H9 (cell line): ENCODE measurements at regions not wholly inside any gene's neighbourhood (a gene's known extent, or its start where the extent isn't known, plus 50 kb on each side); places are given as distances from the start of the nearest gene placed in this dataset.

Experiments used
- DNase-seq: peaks from one replicate; pipeline ENCODE4 v3.0.0-alpha.2; 2017
- H2AFZ ChIP-seq: one replicate; pipeline ENCODE4 v1.6.1; 2013; ENCODE audit warnings: mild to moderate bottlenecking, low read length, control low read depth, moderate library complexity
- H2AK5ac ChIP-seq: 2 replicates; pipeline ENCODE4 v1.6.1; 2013; ENCODE audit warnings: low read length, control low read depth, mixed read lengths; ENCODE audit not compliant: insufficient read length
- H2BK120ac ChIP-seq: one replicate; pipeline ENCODE4 v1.6.1; 2013; ENCODE audit warnings: low read depth, mild to moderate bottlenecking, low read length, control low read depth, inconsistent platforms; ENCODE audit not compliant: poor library complexity, severe bottlenecking
- H2BK12ac ChIP-seq: 2 replicates; pipeline ENCODE4 v1.6.1; 2013; ENCODE audit warnings: low read length, control low read depth, mixed read lengths, low read depth; ENCODE audit not compliant: insufficient read length
- H2BK15ac ChIP-seq: 2 replicates; pipeline ENCODE4 v1.6.1; 2013; ENCODE audit warnings: low read depth, low read length, control low read depth
- H2BK20ac ChIP-seq: one replicate; pipeline ENCODE4 v1.6.1; 2013; ENCODE audit warnings: low read depth, mild to moderate bottlenecking, low read length, control low read depth, inconsistent platforms; ENCODE audit not compliant: poor library complexity, severe bottlenecking
- H2BK5ac ChIP-seq: 2 replicates; pipeline ENCODE4 v1.6.1; 2013; ENCODE audit warnings: low read length, control low read depth, mixed read lengths; ENCODE audit not compliant: insufficient read length
- H3K14ac ChIP-seq: 2 replicates; pipeline ENCODE4 v1.6.1; 2013; ENCODE audit warnings: low read length, control low read depth; ENCODE audit not compliant: insufficient read depth
- H3K18ac ChIP-seq: 2 replicates; pipeline ENCODE4 v1.6.1; 2013; ENCODE audit warnings: low read depth, mild to moderate bottlenecking, mixed read lengths, low read length, control low read depth; ENCODE audit not compliant: insufficient read length
- H3K23ac ChIP-seq: 2 replicates; pipeline ENCODE4 v1.6.1; 2013; ENCODE audit warnings: low read length, control low read depth, mixed read lengths, low read depth; ENCODE audit not compliant: insufficient read length
- H3K23me2 ChIP-seq: 2 replicates; pipeline ENCODE4 v1.6.1; 2013; ENCODE audit warnings: low read depth, mild to moderate bottlenecking, mixed read lengths, low read length, control low read depth; ENCODE audit not compliant: insufficient read length, poor library complexity, severe bottlenecking
- H3K27ac ChIP-seq: 2 replicates; pipeline ENCODE4 v1.5.1; 2013; ENCODE audit warnings: low read length, control low read depth, mixed read lengths, low read depth; ENCODE audit not compliant: insufficient read length
- H3K27me3 ChIP-seq: 2 replicates; pipeline ENCODE4 v1.6.1; 2013; ENCODE audit warnings: low read length, control low read depth, inconsistent platforms; ENCODE audit not compliant: insufficient read depth
- H3K4ac ChIP-seq: 2 replicates; pipeline ENCODE4 v1.6.1; 2013; ENCODE audit warnings: low read depth, mild to moderate bottlenecking, control low read depth, inconsistent platforms, low read length, moderate library complexity
- H3K4me1 ChIP-seq: 2 replicates; pipeline ENCODE4 v1.6.1; 2013; ENCODE audit warnings: low read length, control low read depth, inconsistent platforms; ENCODE audit not compliant: insufficient read depth
- H3K4me2 ChIP-seq: 2 replicates; pipeline ENCODE4 v1.6.1; 2013; ENCODE audit warnings: low read length, control low read depth, mixed read lengths; ENCODE audit not compliant: insufficient read length, insufficient read depth
- H3K56ac ChIP-seq: 2 replicates; pipeline ENCODE4 v1.6.1; 2013; ENCODE audit warnings: low read depth, mild to moderate bottlenecking, mixed read lengths, low read length, control low read depth; ENCODE audit not compliant: insufficient read length
- H3K79me1 ChIP-seq: 2 replicates; pipeline ENCODE4 v1.6.1; 2013; ENCODE audit warnings: low read depth, mild to moderate bottlenecking, moderate library complexity, low read length, control low read depth, inconsistent platforms; ENCODE audit not compliant: insufficient read depth, poor library complexity, severe bottlenecking
- H3K79me2 ChIP-seq: 2 replicates; pipeline ENCODE4 v1.6.1; 2013; ENCODE audit warnings: low read length, control low read depth, inconsistent platforms; ENCODE audit not compliant: insufficient read depth
- H3K9ac ChIP-seq: 2 replicates; pipeline ENCODE4 v1.6.1; 2013; ENCODE audit warnings: low read length, control low read depth, mixed read lengths; ENCODE audit not compliant: insufficient read length; ENCODE audit errors: extremely low read depth
- H3K9me3 ChIP-seq: one replicate; pipeline ENCODE4 v1.6.1; 2013; ENCODE audit warnings: low read depth, low read length, inconsistent platforms; ENCODE audit not compliant: control insufficient read depth
- H3T11ph ChIP-seq: one replicate; pipeline ENCODE4 v1.6.1; 2013; ENCODE audit warnings: mild to moderate bottlenecking, low read length, control low read depth, inconsistent platforms
- H4K20me1 ChIP-seq: one replicate; pipeline ENCODE4 v1.6.1; 2013; ENCODE audit not compliant: control insufficient read depth, insufficient read length, insufficient read depth
- H4K5ac ChIP-seq: 2 replicates; pipeline ENCODE4 v1.6.1; 2013; ENCODE audit warnings: low read depth, mild to moderate bottlenecking, mixed read lengths, low read length, control low read depth; ENCODE audit not compliant: insufficient read length
- H4K8ac ChIP-seq: replicated peaks from 2 replicates; pipeline ENCODE4 v1.6.1; 2013; ENCODE audit warnings: low read length, control low read depth, mixed read lengths, low read depth; ENCODE audit not compliant: insufficient read length
- H4K91ac ChIP-seq: 2 replicates; pipeline ENCODE4 v1.6.1; 2013; ENCODE audit warnings: low read depth, mild to moderate bottlenecking, moderate library complexity, mixed read lengths, low read length, control low read depth; ENCODE audit not compliant: insufficient read length
- H3K27ac Mint-ChIP-seq, 3 experiments: 2 replicates in 2 of 3; 3 replicates in 1 of 3; pipeline ENCODE4 v1.8.0; 2020 to 2021; ENCODE audit warnings: mixed read lengths in 3 of 3, mild to moderate bottlenecking in 1 of 3, moderate library complexity in 1 of 3
- H3K27me3 Mint-ChIP-seq: 2 replicates; pipeline ENCODE4 v1.8.0; 2021; ENCODE audit warnings: low read depth, mild to moderate bottlenecking, moderate library complexity, mixed read lengths
- H3K36me3 Mint-ChIP-seq, 3 experiments: 2 replicates in 2 of 3; 3 replicates in 1 of 3; pipeline ENCODE4 v1.8.0; 2020 to 2021; ENCODE audit warnings: low read depth in 3 of 3, mixed read lengths in 3 of 3; ENCODE audit not compliant: insufficient read depth in 1 of 3
- H3K4me1 Mint-ChIP-seq, 2 experiments: 2 replicates each; pipeline ENCODE4 v1.8.0; 2020; ENCODE audit warnings: mixed read lengths in 2 of 2
- H3K4me3 Mint-ChIP-seq, 2 experiments: 2 replicates in 1 of 2; 3 replicates in 1 of 2; pipeline ENCODE4 v1.8.0; 2020 to 2021; ENCODE audit warnings: mild to moderate bottlenecking in 2 of 2, mixed read lengths in 2 of 2, moderate library complexity in 1 of 2
- H3K9me3 Mint-ChIP-seq, 2 experiments: 2 replicates in 1 of 2; 3 replicates in 1 of 2; pipeline ENCODE4 v1.8.0; 2020; ENCODE audit warnings: mild to moderate bottlenecking in 2 of 2, mixed read lengths in 2 of 2, moderate library complexity in 1 of 2
- CTCF ChIP-seq: fragments of 200-600 bp; sonication (generic); conservative IDR thresholded peaks from 3 replicates; pipeline ENCODE4 v1.8.0; 2021; ENCODE audit warnings: antibody characterized with exemption, mild to moderate bottlenecking
- WGBS: extraction: QIAGEN DNeasy Blood & Tissue Kit; methylation state at CpG from one replicate; pipeline ENCODE4 v1.1.7; 2013; ENCODE audit warnings: missing lambda C conversion rate, low lambda C conversion rate, mixed read lengths; ENCODE audit not compliant: insufficient read length; ENCODE audit errors: extremely low coverage; 5-methylcytosine and 5-hydroxymethylcytosine counted together

GRCh38 chr5:57779383-57780223 lies 297.0 kb upstream of the ACTBL2 start:
- H3K4me1 Mint-ChIP-seq, result 0 out of 4 replicates have a peak, but pooled peaks cover 0 to 3% of the 10 kb centered on the region in 2 experiments
- no peak overlapping the region for H2BK12ac ChIP-seq
- H3K9ac ChIP-seq, result no peak overlapping the region
- H3K27me3 Mint-ChIP-seq, result no peaks in the 10 kb centered on the region
- H3K36me3 Mint-ChIP-seq, result no peaks in the 10 kb centered on the region
- H3K4me2 ChIP-seq, result no peak overlapping the region
- H3K79me2 ChIP-seq, result no peaks in the 10 kb centered on the region
- no peak overlapping the region for H2BK20ac ChIP-seq
- H2AK5ac ChIP-seq, result no peak overlapping the region
- no peak overlapping the region for H3K23ac ChIP-seq
- H3K18ac ChIP-seq, result no peak overlapping the region
- H3T11ph ChIP-seq, result no peak overlapping the region
- H3K9me3 Mint-ChIP-seq, result no peaks in the 10 kb centered on the region
- H3K27ac Mint-ChIP-seq, result no peak overlapping the region
- H3K56ac ChIP-seq, result no peak overlapping the region
- no peak overlapping the region for H2BK5ac ChIP-seq
- no peak overlapping the region for H4K8ac ChIP-seq
- no peaks in the 10 kb centered on the region for H3K79me1 ChIP-seq
- no CpG with 5 or more reads among the region's 3 CpGs for WGBS
- no peak overlapping the region for H3K4ac ChIP-seq
- TF ChIP-seq CTCF, result peak; percentile 81
- H3K27ac ChIP-seq, result no peak overlapping the region
- H3K14ac ChIP-seq, result no peak overlapping the region
- peak; percentile 32 for DNase-seq
- H4K5ac ChIP-seq, result no peak overlapping the region
- H2BK120ac ChIP-seq, result no peak overlapping the region
- H3K4me3 Mint-ChIP-seq, result no peak overlapping the region
- H4K20me1 ChIP-seq, result no peaks in the 10 kb centered on the region
- no peak overlapping the region for H4K91ac ChIP-seq
- H3K4me1 ChIP-seq, result no peaks in the 10 kb centered on the region
- no peaks in the 10 kb centered on the region for H3K23me2 ChIP-seq
- H3K9me3 ChIP-seq, result no peaks in the 10 kb centered on the region
- H3K27me3 ChIP-seq, result no peaks in the 10 kb centered on the region
- no peak overlapping the region for H2BK15ac ChIP-seq
- no peak overlapping the region for H2AFZ ChIP-seq
